Tibial artery (tissue), 4 donors: ENCODE measurements at regions not wholly inside any gene's neighbourhood (a gene's known extent, or its start where the extent isn't known, plus 50 kb on each side); places are given as distances from the start of the nearest gene placed in this dataset.

Source experiments
- DNase-seq, 2 donors: peaks; one replicate each; pipeline ENCODE4 v3.0.0-alpha.2; 2019
- H3K27ac ChIP-seq, 2 donors: fragments of 200-600 bp; sonication (generic) in 1 of 2; 1 replicate in 1 of 2; 2 replicates in 1 of 2; pipeline ENCODE4 v1.5.1; 2018 to 2019; ENCODE audit warnings: mild to moderate bottlenecking in 1 of 2
- H3K27me3 ChIP-seq, 2 donors: fragments of 200-600 bp; sonication (generic) in 1 of 2; one replicate each; pipeline versions ENCODE4 v1.5.1 to v1.6.0; 2016 to 2019
- H3K36me3 ChIP-seq, 3 donors: fragments of 200-600 bp; sonication (generic) in 2 of 3; one replicate each; pipeline ENCODE4 v1.5.1; 2016 to 2019; ENCODE audit warnings: mild to moderate bottlenecking in 2 of 3
- H3K4me1 ChIP-seq, 4 donors: fragments of 200-600 bp; sonication (generic) in 2 of 4; 1 replicate in 3 of 4; 2 replicates in 1 of 4; pipeline ENCODE4 v1.5.1; 2016 to 2019
- H3K4me3 ChIP-seq, 2 donors: fragments of 200-600 bp; sonication (generic) in 1 of 2; 1 replicate in 1 of 2; 2 replicates in 1 of 2; pipeline ENCODE4 v1.5.1; 2018 to 2019; ENCODE audit warnings: mild to moderate bottlenecking in 2 of 2
- H3K9me3 ChIP-seq, 3 donors: fragments of 200-600 bp; sonication (generic) in 1 of 3; one replicate each; pipeline ENCODE4 v1.5.1; 2016 to 2019
- intact Hi-C: fragments of 100-400 bp; cut with DNase I; formaldehyde crosslinking; loops from one replicate; pipeline ENCODE4 v1.15.0; 2023; ENCODE audit warnings: low total_unique reads
- TF ChIP-seq, protein P1 (sequence below), 2 experiments: fragments of 200-600 bp in 1 of 2; fragments of 450-650 bp in 1 of 2; IDR thresholded peaks; one replicate each; pipeline ENCODE4 v1.5.1; 2017 to 2019; ENCODE audit warnings: antibody characterized with exemption in 2 of 2, mild to moderate bottlenecking in 1 of 2, moderate library complexity in 1 of 2

DNA sequence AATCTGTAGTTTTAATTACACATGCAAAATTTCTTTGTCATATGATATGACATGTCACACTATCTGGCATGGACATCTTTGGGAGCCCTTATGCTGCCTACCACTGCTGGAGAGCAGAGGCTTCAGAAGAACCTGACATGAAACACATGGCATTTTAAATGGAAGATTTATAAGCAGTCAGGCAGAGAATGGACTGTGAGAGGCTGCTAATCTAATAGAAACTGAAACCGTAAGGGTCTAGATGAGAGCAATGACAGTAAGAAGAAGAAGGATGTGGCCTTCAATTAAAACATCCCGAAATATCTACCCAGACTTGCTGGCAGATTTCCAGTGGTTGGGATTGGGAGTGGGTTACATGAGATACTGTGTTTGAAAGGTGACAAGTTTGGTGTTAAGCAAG is 149.8 kb downstream of the MACIR start:
- no peaks in the 10 kb centered on the region for H3K27me3 ChIP-seq
- no peak overlapping the region for H3K27ac ChIP-seq
- H3K9me3 ChIP-seq, result no peaks in the 10 kb centered on the region
- H3K36me3 ChIP-seq, result no peaks in the 10 kb centered on the region
- no peak overlapping the region for H3K4me3 ChIP-seq
- H3K4me1 ChIP-seq, result no peaks in the 10 kb centered on the region
- TF ChIP-seq, protein P1, sequence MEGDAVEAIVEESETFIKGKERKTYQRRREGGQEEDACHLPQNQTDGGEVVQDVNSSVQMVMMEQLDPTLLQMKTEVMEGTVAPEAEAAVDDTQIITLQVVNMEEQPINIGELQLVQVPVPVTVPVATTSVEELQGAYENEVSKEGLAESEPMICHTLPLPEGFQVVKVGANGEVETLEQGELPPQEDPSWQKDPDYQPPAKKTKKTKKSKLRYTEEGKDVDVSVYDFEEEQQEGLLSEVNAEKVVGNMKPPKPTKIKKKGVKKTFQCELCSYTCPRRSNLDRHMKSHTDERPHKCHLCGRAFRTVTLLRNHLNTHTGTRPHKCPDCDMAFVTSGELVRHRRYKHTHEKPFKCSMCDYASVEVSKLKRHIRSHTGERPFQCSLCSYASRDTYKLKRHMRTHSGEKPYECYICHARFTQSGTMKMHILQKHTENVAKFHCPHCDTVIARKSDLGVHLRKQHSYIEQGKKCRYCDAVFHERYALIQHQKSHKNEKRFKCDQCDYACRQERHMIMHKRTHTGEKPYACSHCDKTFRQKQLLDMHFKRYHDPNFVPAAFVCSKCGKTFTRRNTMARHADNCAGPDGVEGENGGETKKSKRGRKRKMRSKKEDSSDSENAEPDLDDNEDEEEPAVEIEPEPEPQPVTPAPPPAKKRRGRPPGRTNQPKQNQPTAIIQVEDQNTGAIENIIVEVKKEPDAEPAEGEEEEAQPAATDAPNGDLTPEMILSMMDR (IDR thresholded peaks at IDR 0.05), result no peak
- DNase-seq, result no peak
- intact Hi-C loops, result no loop called here

DNA sequence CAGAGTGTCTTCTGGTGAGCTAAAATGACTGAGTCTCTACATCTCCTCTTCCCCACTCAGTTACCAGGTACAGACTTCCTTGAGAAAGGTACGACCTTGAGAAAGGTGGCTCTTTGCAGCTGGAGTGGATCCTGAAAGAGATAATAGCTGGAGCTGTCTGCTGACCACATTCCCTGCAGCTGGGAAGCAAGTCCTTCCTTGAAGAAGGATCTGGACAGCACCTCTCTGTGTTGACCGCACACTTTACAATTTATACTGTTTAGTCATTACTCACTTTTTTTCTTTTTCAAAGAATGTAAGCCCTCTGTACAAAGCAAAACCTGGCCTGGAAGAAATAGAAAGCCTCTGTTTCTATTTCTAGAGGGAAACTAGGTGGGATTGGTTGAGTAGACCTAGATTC is 148.8 kb downstream of the MACIR start:
- intact Hi-C loops, result no loop called here
- no peak overlapping the region for H3K27ac ChIP-seq
- H3K27me3 ChIP-seq, result no peaks in the 10 kb centered on the region
- H3K9me3 ChIP-seq, result no peaks in the 10 kb centered on the region
- H3K4me3 ChIP-seq, result no peak overlapping the region
- no peaks in the 10 kb centered on the region for H3K4me1 ChIP-seq
- H3K36me3 ChIP-seq, result no peaks in the 10 kb centered on the region
- TF ChIP-seq, protein P1 (IDR thresholded peaks at IDR 0.05), result no peak
- no peak for DNase-seq

DNA sequence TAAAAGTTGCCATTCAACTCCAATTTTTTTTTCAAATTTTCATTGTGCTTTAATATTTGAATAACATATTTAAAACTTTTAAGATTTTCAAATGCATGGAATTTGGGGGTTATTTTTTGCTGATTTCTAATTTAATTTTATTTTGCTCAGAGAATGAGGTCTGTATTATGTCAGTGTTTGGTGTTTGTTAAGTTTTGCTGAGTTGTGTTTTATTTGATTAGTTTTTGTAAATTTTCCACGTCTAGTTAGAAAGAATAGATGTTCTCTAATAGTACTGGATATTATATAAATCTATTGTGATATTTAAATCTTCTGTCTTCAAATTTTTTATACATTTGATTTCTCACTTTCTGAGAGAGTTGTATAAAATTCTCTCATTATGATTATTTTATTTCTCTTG is 145.9 kb downstream of the MACIR start:
- Histone ChIP-seq H3K27ac (no peak overlapping the region), H3K4me3 (no peak overlapping the region), H3K36me3 (no peaks in the 10 kb centered on the region), H3K27me3 (no peaks in the 10 kb centered on the region), H3K4me1 (no peaks in the 10 kb centered on the region), H3K9me3 (no peaks in the 10 kb centered on the region)
- intact Hi-C loops, result no loop called here
- DNase-seq, result no peak
- TF ChIP-seq, protein P1 (IDR thresholded peaks at IDR 0.05), result no peak

DNA sequence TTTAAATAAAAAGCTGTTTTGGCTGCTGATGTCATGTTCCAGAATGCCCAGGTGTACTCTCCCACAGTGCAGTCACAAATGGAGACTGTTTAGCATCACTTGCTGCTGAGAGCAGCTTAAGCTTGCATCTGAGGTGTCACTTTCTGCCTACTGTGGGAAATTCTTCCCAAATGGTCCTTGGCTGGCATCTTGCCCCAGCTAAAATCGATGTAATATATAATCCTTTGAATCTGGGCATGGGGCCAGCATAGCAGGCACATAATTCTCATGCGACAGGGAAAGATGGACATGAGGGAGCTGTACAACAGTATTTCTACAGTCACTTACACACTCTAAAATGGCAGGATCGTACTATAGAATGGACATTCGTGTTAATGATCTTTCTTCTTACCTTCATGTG is 144.3 kb downstream of the MACIR start:
- no peak overlapping the region for H3K27ac ChIP-seq

DNA sequence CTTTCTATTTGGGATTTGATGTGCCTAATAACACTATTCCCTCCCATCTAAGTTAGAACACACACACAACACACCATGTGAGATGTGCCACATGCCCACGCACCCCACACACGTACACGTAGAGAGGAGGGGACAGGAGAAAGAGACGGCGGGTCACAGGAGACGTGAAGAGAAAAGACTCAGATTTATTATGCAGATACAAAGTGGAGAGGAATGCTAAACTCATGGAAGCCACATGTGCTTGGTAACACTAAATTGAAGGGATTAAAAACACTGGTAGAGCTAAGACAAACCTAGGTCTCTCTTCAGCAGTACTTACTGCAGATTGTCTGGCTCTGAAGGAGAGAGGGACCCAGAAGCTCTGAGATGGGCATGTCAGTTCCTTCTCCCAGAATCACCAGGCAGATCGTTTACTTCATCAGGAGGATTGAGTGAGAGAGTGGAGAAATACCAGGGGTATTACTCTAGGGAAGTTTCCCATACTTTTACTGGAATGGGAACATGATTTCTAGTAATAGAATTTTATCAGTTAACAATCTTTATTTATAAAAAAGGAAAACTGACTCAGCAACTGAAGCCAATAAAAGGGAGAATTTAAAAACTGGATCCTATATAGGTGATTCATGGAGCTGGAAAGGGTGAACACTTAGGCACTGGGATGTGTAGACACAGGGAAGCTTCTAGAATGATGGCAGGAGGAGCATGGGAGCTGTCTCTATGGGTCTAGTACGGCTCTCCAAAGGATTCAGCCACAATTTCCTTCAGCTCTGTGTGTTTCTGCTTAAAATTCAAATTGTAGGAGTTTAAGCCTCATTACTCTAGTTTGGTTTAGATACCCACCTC is 139.4 kb downstream of the MACIR start:
- Histone ChIP-seq H3K36me3 (no peaks in the 10 kb centered on the region), H3K27me3 (no peaks in the 10 kb centered on the region), H3K9me3 (no peaks in the 10 kb centered on the region), H3K27ac (no peak overlapping the region), H3K4me1 (no peaks in the 10 kb centered on the region), H3K4me3 (no peak overlapping the region)
- no peak for DNase-seq
- intact Hi-C loops, result no loop called here
- TF ChIP-seq, protein P1 (IDR thresholded peaks at IDR 0.05), result no peak

More for the DNA sequence above, 144.3 kb downstream of the MACIR start:
- DNase-seq, result no peak
- TF ChIP-seq, protein P1 (IDR thresholded peaks at IDR 0.05), result no peak
- intact Hi-C loops, result no loop called here
- no peaks in the 10 kb centered on the region for H3K36me3 ChIP-seq
- no peaks in the 10 kb centered on the region for H3K27me3 ChIP-seq
- H3K9me3 ChIP-seq, result no peaks in the 10 kb centered on the region
- H3K4me1 ChIP-seq, result no peaks in the 10 kb centered on the region
- H3K4me3 ChIP-seq, result no peak overlapping the region
